ENCODE measurements at regions not wholly inside any gene's neighbourhood (a gene's known extent, or its start where the extent isn't known, plus 50 kb on each side); places are given as distances from the start of the nearest gene placed in this dataset.

- TF ChIP-seq CTCF (IDR thresholded peaks at IDR 0.05; ENCODE audit: poor library complexity, severe bottlenecking) (no peak), SMC3 (conservative IDR thresholded peaks at IDR 0.05; ENCODE audit: poor library complexity) (no peak), EP300 (conservative IDR thresholded peaks at IDR 0.05; ENCODE audit: poor library complexity, severe bottlenecking) (no peak), POLR2AphosphoS5 (IDR thresholded peaks at IDR 0.05) (no peak)
Observed at GRCh38 chr12:104863296-104863948, 94.7 kb downstream of the SLC41A2 start.
